ENCODE measurements at regions not wholly inside any gene's neighbourhood (a gene's known extent, or its start where the extent isn't known, plus 50 kb on each side); places are given as distances from the start of the nearest gene placed in this dataset.

DNA sequence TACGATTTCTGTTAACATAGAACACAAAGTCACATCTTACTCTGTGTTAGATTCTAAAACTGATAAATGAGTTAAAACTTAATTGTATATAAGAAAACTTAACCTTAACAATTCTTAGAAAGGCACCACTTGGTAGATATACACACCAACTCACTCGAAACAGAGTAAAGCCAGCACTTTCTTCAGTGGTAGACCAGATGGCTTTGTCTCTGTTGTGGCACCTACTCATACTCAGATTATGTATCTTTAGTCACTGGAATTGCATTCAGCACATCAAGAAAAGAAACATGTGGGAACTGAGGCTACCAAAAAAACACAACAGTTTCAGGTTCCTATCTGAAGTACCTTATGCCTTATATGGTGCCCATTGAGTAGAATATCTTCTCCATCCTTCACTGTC, 192.5 kb downstream of the ZNF608 start:
- TF ChIP-seq CTCF (IDR thresholded peaks at IDR 0.05 in 4 of 5, conservative IDR thresholded peaks at IDR 0.05 in 1 of 5): no peak
- no peak for TF ChIP-seq POLR2A (IDR thresholded peaks at IDR 0.05)

Data from gastrocnemius medialis (tissue), 4 donors.